Kidney (tissue), 13 donors: ENCODE measurements at regions not wholly inside any gene's neighbourhood (a gene's known extent, or its start where the extent isn't known, plus 50 kb on each side); places are given as distances from the start of the nearest gene placed in this dataset.

ENCODE experiments used
- DNase-seq, 5 donors: peaks; one replicate each; pipeline ENCODE4 v3.0.0-alpha.2; 2013 to 2020
- FAIRE-seq: peaks from 2 replicates; lab custom pipeline; 2012; peaks lifted over from hg19 to GRCh38; lab: Jason Lieb, UNC
- H3K27ac ChIP-seq, 2 donors: one replicate each; pipeline ENCODE4 v1.7.0; 2013; ENCODE audit warnings: low read depth in 2 of 2, low read length in 2 of 2, inconsistent platforms in 1 of 2
- H3K27me3 ChIP-seq: one replicate; pipeline ENCODE4 v1.7.1; 2013; ENCODE audit warnings: low read length, inconsistent platforms; ENCODE audit not compliant: control insufficient read depth, insufficient read depth
- H3K36me3 ChIP-seq, 3 donors: one replicate each; pipeline versions ENCODE4 v1.7.0 to v1.7.1; 2013; ENCODE audit warnings: low read length in 3 of 3, control low read depth in 1 of 3, inconsistent platforms in 1 of 3; ENCODE audit not compliant: insufficient read depth in 3 of 3, control insufficient read depth in 2 of 3
- H3K4me1 ChIP-seq, 3 donors: one replicate each; pipeline versions ENCODE4 v1.7.0 to v1.7.1; 2013; ENCODE audit warnings: low read length in 3 of 3, inconsistent platforms in 1 of 3, low read depth in 1 of 3; ENCODE audit not compliant: control insufficient read depth in 2 of 3, insufficient read depth in 2 of 3
- H3K4me3 ChIP-seq, 3 donors: one replicate each; pipeline versions ENCODE4 v1.7.0 to v1.8.1; 2013; ENCODE audit warnings: low read length in 3 of 3, control low read depth in 1 of 3, inconsistent platforms in 1 of 3
- H3K9ac ChIP-seq, 3 donors: one replicate each; pipeline versions ENCODE4 v1.7.0 to v1.7.1; 2013; ENCODE audit warnings: low read length in 3 of 3, control low read depth in 1 of 3, inconsistent platforms in 1 of 3
- H3K9me3 ChIP-seq, 3 donors: one replicate each; pipeline versions ENCODE4 v1.7.0 to v1.7.1; 2013; ENCODE audit warnings: low read length in 3 of 3, control low read depth in 1 of 3, inconsistent platforms in 1 of 3; ENCODE audit not compliant: control insufficient read depth in 2 of 3, insufficient read depth in 1 of 3
- intact Hi-C: fragments of 100-400 bp; cut with DNase I; formaldehyde crosslinking; loops from one replicate; pipeline ENCODE4 v1.11.1; 2022
- TF ChIP-seq, protein P1 (sequence below): IDR thresholded peaks from 3 replicates; pipeline ENCODE4 v1.5.1; 2012; ENCODE audit warnings: mild to moderate bottlenecking, moderate library complexity, borderline replicate concordance; ENCODE audit not compliant: insufficient read depth; ENCODE audit errors: extremely low read depth
- donor health status: control.
- donor health status: control.
- donor health status: control.
- donor health status: control.
- donor health status: control.
- donor health status: DM: yes; HTN: yes; CAD: no.
- donor health status: Normal renal cell carcinoma (clear cell type).

- DNase-seq, result peak in 2 of 5 donors; percentile 3 to 5
- intact Hi-C loops, result no loop called here
Observed at GRCh38 chr22:49216579-49216978, 611.1 kb downstream of the BRD1 start.

DNA sequence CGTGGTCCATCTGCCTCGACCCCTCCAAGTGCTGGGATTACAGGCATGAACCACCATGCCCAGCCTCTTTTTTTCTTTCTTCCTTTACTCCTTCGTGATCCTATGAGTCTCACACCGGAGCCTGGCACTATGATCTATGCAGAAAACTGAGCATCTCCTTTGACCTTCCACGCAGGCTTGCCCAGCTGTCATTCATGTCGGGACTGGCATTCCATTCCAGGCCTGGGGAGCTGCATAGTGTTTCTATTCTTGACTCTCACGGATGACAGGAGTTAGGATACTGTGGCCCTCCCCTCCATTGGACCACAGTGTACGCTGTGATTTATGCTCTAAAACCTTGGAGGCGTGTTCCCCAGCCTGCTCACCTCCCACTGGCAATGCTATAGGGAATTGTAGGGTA, 611.8 kb downstream of the BRD1 start:
- no peak for FAIRE-seq
- DNase-seq, result peak in 1 of 5 donors; percentile 13

More at GRCh38 chr22:49216579-49216978, 611.1 kb downstream of the BRD1 start:
- no peak for FAIRE-seq
- Histone ChIP-seq H3K9me3 (peaks cover 0 to 9% (median 0%) of the 10 kb centered on the region in 3 donors), H3K4me1 (no peaks in the 10 kb centered on the region), H3K27me3 (no peaks in the 10 kb centered on the region), H3K27ac (no peak overlapping the region), H3K4me3 (no peak overlapping the region), H3K9ac (no peak overlapping the region), H3K36me3 (no peaks in the 10 kb centered on the region)
- TF ChIP-seq, protein P1, sequence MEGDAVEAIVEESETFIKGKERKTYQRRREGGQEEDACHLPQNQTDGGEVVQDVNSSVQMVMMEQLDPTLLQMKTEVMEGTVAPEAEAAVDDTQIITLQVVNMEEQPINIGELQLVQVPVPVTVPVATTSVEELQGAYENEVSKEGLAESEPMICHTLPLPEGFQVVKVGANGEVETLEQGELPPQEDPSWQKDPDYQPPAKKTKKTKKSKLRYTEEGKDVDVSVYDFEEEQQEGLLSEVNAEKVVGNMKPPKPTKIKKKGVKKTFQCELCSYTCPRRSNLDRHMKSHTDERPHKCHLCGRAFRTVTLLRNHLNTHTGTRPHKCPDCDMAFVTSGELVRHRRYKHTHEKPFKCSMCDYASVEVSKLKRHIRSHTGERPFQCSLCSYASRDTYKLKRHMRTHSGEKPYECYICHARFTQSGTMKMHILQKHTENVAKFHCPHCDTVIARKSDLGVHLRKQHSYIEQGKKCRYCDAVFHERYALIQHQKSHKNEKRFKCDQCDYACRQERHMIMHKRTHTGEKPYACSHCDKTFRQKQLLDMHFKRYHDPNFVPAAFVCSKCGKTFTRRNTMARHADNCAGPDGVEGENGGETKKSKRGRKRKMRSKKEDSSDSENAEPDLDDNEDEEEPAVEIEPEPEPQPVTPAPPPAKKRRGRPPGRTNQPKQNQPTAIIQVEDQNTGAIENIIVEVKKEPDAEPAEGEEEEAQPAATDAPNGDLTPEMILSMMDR, result no peak

DNA sequence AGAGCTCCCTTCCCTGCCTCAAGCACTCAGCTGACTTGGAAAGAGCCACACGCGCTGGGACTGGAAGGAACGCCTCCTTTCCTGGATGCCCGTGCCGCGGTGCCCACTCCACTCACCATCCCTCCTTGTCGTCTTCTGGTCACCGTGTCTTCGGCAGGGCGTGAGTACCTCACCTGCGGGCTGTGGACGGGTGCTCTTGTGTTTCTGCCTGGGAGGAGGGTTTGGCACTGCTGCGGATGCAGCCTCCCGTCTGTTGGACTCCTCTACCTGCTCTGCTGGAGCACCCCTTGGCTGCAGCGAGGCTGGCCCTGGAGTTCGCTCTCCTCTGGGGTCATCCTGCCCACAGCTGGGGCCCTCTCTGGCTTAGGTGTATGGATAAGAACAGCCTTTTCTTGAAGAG, 612.7 kb downstream of the BRD1 start:
- FAIRE-seq (no peak), DNase-seq (peak in 2 of 5 donors; percentile 7 to 53)
- H3K9me3 ChIP-seq, result peaks cover 0 to 9% (median 0%) of the 10 kb centered on the region in 3 donors

More for the DNA sequence above, 611.8 kb downstream of the BRD1 start:
- no peaks in the 10 kb centered on the region for H3K4me1 ChIP-seq
- no peak overlapping the region for H3K27ac ChIP-seq
- TF ChIP-seq, protein P1, result no peak
- H3K9ac ChIP-seq, result no peak overlapping the region
- peaks cover 0 to 9% (median 0%) of the 10 kb centered on the region in 3 donors for H3K9me3 ChIP-seq
- H3K36me3 ChIP-seq, result no peaks in the 10 kb centered on the region
- H3K27me3 ChIP-seq, result no peaks in the 10 kb centered on the region
- intact Hi-C loops, result no loop called here
- H3K4me3 ChIP-seq, result no peak overlapping the region

More for the DNA sequence above, 612.7 kb downstream of the BRD1 start:
- H3K36me3 ChIP-seq, result no peaks in the 10 kb centered on the region
- intact Hi-C loops, result no loop called here
- H3K4me1 ChIP-seq, result no peaks in the 10 kb centered on the region
- TF ChIP-seq, protein P1, result no peak
- H3K27ac ChIP-seq, result no peak overlapping the region
- no peak overlapping the region for H3K4me3 ChIP-seq
- H3K9ac ChIP-seq, result no peak overlapping the region
- no peaks in the 10 kb centered on the region for H3K27me3 ChIP-seq
